ENCODE measurements at regions not wholly inside any gene's neighbourhood (a gene's known extent, or its start where the extent isn't known, plus 50 kb on each side); places are given as distances from the start of the nearest gene placed in this dataset.

- Mint-ChIP-seq H3K4me1 (no peaks in the 10 kb centered on the region), H3K4me3 (no peak overlapping the region), H3K9me3 (peaks cover 16% of the 10 kb centered on the region), H3K27ac (no peak overlapping the region), H3K27me3 (no peaks in the 10 kb centered on the region), H3K36me3 (ENCODE audit: low read depth) (no peaks in the 10 kb centered on the region)
- no peak for TF ChIP-seq CTCF (IDR thresholded peaks at IDR 0.05)
- ATAC-seq (ENCODE audit: low read depth): no peak
- ChIA-PET POLR2A (no interaction called here), CTCF (no interaction called here)
- no peak for DNase-seq
- intact Hi-C loops (cut with micrococcal nuclease): no loop called here
Observed at GRCh38 chr5:125160787-125161502, 414.5 kb upstream of the ZNF608 start.

- Mint-ChIP-seq H3K4me3 (no peak overlapping the region), H3K36me3 (ENCODE audit: low read depth) (no peaks in the 10 kb centered on the region), H3K9me3 (peaks cover 26% of the 10 kb centered on the region), H3K4me1 (no peaks in the 10 kb centered on the region), H3K27ac (no peak overlapping the region), H3K27me3 (no peaks in the 10 kb centered on the region)
- DNase-seq: no peak
- no peak for TF ChIP-seq CTCF (IDR thresholded peaks at IDR 0.05)
- intact Hi-C loops (cut with micrococcal nuclease): no loop called here
- ChIA-PET POLR2A (no interaction called here), CTCF (no interaction called here)
- no peak for ATAC-seq (ENCODE audit: low read depth)
Observed at GRCh38 chr5:125162714-125163113, 416.3 kb upstream of the ZNF608 start.

- CTCF ChIA-PET: no interaction called here
- Mint-ChIP-seq H3K27me3 (peaks cover 2% of the 10 kb centered on the region), H3K4me1 (no peaks in the 10 kb centered on the region), H3K4me3 (no peak overlapping the region), H3K27ac (no peak overlapping the region), H3K9me3 (peaks cover 16% of the 10 kb centered on the region), H3K36me3 (ENCODE audit: low read depth) (no peaks in the 10 kb centered on the region)
- no peak for TF ChIP-seq CTCF (IDR thresholded peaks at IDR 0.05)
- ATAC-seq (ENCODE audit: low read depth) (no peak), DNase-seq (no peak)
- POLR2A ChIA-PET: no interaction called here
- intact Hi-C loops (cut with micrococcal nuclease): no loop called here
Observed at GRCh38 chr5:125169396-125169795, 423.0 kb upstream of the ZNF608 start.

GRCh38 chr5:125171641-125172040 lies 425.2 kb upstream of the ZNF608 start:
- Mint-ChIP-seq H3K4me3 (no peak overlapping the region), H3K4me1 (no peaks in the 10 kb centered on the region), H3K27ac (no peak overlapping the region), H3K27me3 (peaks cover 2% of the 10 kb centered on the region), H3K36me3 (ENCODE audit: low read depth) (no peaks in the 10 kb centered on the region), H3K9me3 (peaks cover 6% of the 10 kb centered on the region)
- POLR2A ChIA-PET: no interaction called here
- ATAC-seq (ENCODE audit: low read depth): no peak
- no peak for DNase-seq
- CTCF ChIA-PET: no interaction called here
- intact Hi-C loops (cut with micrococcal nuclease): no loop called here
- no peak for TF ChIP-seq CTCF (IDR thresholded peaks at IDR 0.05)

- no peak overlapping the region for H3K27ac Mint-ChIP-seq
- POLR2A ChIA-PET: no interaction called here
- intact Hi-C loops (cut with micrococcal nuclease): no loop called here
- H3K4me1 Mint-ChIP-seq: no peaks in the 10 kb centered on the region
- TF ChIP-seq CTCF (IDR thresholded peaks at IDR 0.05): no peak
- no peak overlapping the region for H3K4me3 Mint-ChIP-seq
- H3K36me3 Mint-ChIP-seq (ENCODE audit: low read depth): no peaks in the 10 kb centered on the region
- CTCF ChIA-PET: no interaction called here
- ATAC-seq (ENCODE audit: low read depth) (no peak), DNase-seq (no peak)
- peaks cover 3% of the 10 kb centered on the region for H3K9me3 Mint-ChIP-seq
- H3K27me3 Mint-ChIP-seq: peaks cover 2% of the 10 kb centered on the region
Observed at GRCh38 chr5:125175348-125176004, 429.0 kb upstream of the ZNF608 start.
